ENCODE measurements at regions not wholly inside any gene's neighbourhood (a gene's known extent, or its start where the extent isn't known, plus 50 kb on each side); places are given as distances from the start of the nearest gene placed in this dataset.

DNA sequence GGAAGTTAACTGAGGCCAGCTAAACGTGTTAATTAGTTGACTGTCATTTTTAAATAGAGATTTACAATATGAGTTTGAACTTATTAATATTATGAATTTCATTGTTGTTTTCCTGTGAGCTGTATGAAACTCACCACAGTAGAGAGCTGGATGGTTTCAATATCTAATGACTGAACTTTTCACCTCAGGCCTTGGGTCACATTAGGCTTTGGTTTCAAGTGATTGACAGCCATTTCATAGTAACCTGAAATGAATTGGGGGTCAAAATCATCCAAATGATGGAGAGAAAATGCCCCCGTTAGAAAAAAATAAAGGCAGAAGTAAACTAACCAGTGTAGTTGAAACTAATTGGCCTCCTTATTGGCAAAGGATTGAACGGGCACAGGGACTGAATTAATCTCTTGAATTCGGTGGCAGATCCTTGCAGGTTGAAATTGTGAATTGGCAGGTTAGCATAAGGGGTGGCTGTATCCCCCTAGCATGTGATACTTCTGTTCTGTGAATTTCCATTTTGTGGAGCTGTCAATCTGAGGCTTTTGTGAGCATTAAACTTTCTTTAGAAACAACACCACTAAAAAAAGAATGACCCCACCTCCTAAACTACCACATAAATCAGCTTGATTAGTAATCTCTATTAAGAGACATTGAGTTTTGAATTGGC is 155.1 kb upstream of the MMS22L start:
- TF ChIP-seq, protein P1, sequence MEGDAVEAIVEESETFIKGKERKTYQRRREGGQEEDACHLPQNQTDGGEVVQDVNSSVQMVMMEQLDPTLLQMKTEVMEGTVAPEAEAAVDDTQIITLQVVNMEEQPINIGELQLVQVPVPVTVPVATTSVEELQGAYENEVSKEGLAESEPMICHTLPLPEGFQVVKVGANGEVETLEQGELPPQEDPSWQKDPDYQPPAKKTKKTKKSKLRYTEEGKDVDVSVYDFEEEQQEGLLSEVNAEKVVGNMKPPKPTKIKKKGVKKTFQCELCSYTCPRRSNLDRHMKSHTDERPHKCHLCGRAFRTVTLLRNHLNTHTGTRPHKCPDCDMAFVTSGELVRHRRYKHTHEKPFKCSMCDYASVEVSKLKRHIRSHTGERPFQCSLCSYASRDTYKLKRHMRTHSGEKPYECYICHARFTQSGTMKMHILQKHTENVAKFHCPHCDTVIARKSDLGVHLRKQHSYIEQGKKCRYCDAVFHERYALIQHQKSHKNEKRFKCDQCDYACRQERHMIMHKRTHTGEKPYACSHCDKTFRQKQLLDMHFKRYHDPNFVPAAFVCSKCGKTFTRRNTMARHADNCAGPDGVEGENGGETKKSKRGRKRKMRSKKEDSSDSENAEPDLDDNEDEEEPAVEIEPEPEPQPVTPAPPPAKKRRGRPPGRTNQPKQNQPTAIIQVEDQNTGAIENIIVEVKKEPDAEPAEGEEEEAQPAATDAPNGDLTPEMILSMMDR (IDR thresholded peaks at IDR 0.05): no peak
- no peak for TF ChIP-seq POLR2A (IDR thresholded peaks at IDR 0.05)
